ENCODE measurements at regions not wholly inside any gene's neighbourhood (a gene's known extent, or its start where the extent isn't known, plus 50 kb on each side); places are given as distances from the start of the nearest gene placed in this dataset.

- no peak for ATAC-seq (ENCODE audit: insufficient read depth, low FRiP score)
- no peaks in the 10 kb centered on the region for H3K27me3 ChIP-seq (ENCODE audit: control insufficient read depth in 3 of 3, insufficient read depth in 3 of 3, low read length in 2 of 3)
- no peaks in the 10 kb centered on the region for H3K36me3 ChIP-seq (ENCODE audit: control insufficient read depth in 4 of 4, insufficient read depth in 4 of 4, low read length in 4 of 4)
- WGBS, 2 donors: 77 to 90% methylated on average over 3 of the region's 3 CpGs
- TF ChIP-seq CTCF (IDR thresholded peaks at IDR 0.05; ENCODE audit: control extremely low read depth, extremely low read depth): no peak
- peaks cover 0 to 2% (median 0%) of the 10 kb centered on the region in 4 donors for H3K9me3 ChIP-seq (ENCODE audit: control insufficient read depth in 4 of 4, insufficient read depth in 3 of 4, low read length in 3 of 4)
- no peak overlapping the region for H3K4me3 ChIP-seq
- DNase-seq: no peak
- no peak overlapping the region for H3K9ac ChIP-seq (ENCODE audit: insufficient read depth in 1 of 2, low read length in 2 of 2)
- peaks cover 0 to 6% (median 0%) of the 10 kb centered on the region in 5 donors for H3K4me1 ChIP-seq (ENCODE audit: control insufficient read depth in 5 of 5, insufficient read depth in 5 of 5, low read length in 5 of 5)
- no peak overlapping the region for H3K27ac ChIP-seq (ENCODE audit: low read depth in 1 of 2, low read length in 1 of 2)
These were observed 628.1 kb downstream of the PLPP3 start for GRCh38 chr1:55951291-55951690.

- 84 to 95% methylated on average over 1 of the region's 1 CpG for WGBS, 2 donors
- peaks cover 0 to 2% (median 0%) of the 10 kb centered on the region in 4 donors for H3K9me3 ChIP-seq (ENCODE audit: control insufficient read depth in 4 of 4, insufficient read depth in 3 of 4, low read length in 3 of 4)
- no peak for ATAC-seq (ENCODE audit: insufficient read depth, low FRiP score)
- no peaks in the 10 kb centered on the region for H3K36me3 ChIP-seq (ENCODE audit: control insufficient read depth in 4 of 4, insufficient read depth in 4 of 4, low read length in 4 of 4)
- H3K27ac ChIP-seq (ENCODE audit: low read depth in 1 of 2, low read length in 1 of 2): no peak overlapping the region
- H3K27me3 ChIP-seq (ENCODE audit: control insufficient read depth in 3 of 3, insufficient read depth in 3 of 3, low read length in 2 of 3): no peaks in the 10 kb centered on the region
- DNase-seq: no peak
- H3K4me1 ChIP-seq (ENCODE audit: control insufficient read depth in 5 of 5, insufficient read depth in 5 of 5, low read length in 5 of 5): no peaks in the 10 kb centered on the region
- no peak overlapping the region for H3K9ac ChIP-seq (ENCODE audit: insufficient read depth in 1 of 2, low read length in 2 of 2)
- no peak for TF ChIP-seq CTCF (IDR thresholded peaks at IDR 0.05; ENCODE audit: control extremely low read depth, extremely low read depth)
- H3K4me3 ChIP-seq: no peak overlapping the region
These were observed 631.9 kb downstream of the PLPP3 start for GRCh38 chr1:55947446-55947845.

GRCh38 chr1:55943721-55944435 lies 635.5 kb downstream of the PLPP3 start:
- no peak overlapping the region for H3K9ac ChIP-seq (ENCODE audit: insufficient read depth in 1 of 2, low read length in 2 of 2)
- H3K4me3 ChIP-seq: no peak overlapping the region

More at GRCh38 chr1:55943721-55944435, 635.5 kb downstream of the PLPP3 start:
- no peak for ATAC-seq (ENCODE audit: insufficient read depth, low FRiP score)
- H3K4me1 ChIP-seq (ENCODE audit: control insufficient read depth in 5 of 5, insufficient read depth in 5 of 5, low read length in 5 of 5): no peaks in the 10 kb centered on the region
- no peaks in the 10 kb centered on the region for H3K36me3 ChIP-seq (ENCODE audit: control insufficient read depth in 4 of 4, insufficient read depth in 4 of 4, low read length in 4 of 4)
- H3K27ac ChIP-seq (ENCODE audit: low read depth in 1 of 2, low read length in 1 of 2): no peak overlapping the region
- H3K27me3 ChIP-seq (ENCODE audit: control insufficient read depth in 3 of 3, insufficient read depth in 3 of 3, low read length in 2 of 3): no peaks in the 10 kb centered on the region
- peaks cover 0 to 2% (median 0%) of the 10 kb centered on the region in 4 donors for H3K9me3 ChIP-seq (ENCODE audit: control insufficient read depth in 4 of 4, insufficient read depth in 3 of 4, low read length in 3 of 4)
- TF ChIP-seq CTCF (IDR thresholded peaks at IDR 0.05; ENCODE audit: control extremely low read depth, extremely low read depth): no peak
- DNase-seq: no peak
- WGBS, 2 donors: 60 to 63% methylated on average over 8 of the region's 8 CpGs
